ENCODE measurements at regions not wholly inside any gene's neighbourhood (a gene's known extent, or its start where the extent isn't known, plus 50 kb on each side); places are given as distances from the start of the nearest gene placed in this dataset.

DNA sequence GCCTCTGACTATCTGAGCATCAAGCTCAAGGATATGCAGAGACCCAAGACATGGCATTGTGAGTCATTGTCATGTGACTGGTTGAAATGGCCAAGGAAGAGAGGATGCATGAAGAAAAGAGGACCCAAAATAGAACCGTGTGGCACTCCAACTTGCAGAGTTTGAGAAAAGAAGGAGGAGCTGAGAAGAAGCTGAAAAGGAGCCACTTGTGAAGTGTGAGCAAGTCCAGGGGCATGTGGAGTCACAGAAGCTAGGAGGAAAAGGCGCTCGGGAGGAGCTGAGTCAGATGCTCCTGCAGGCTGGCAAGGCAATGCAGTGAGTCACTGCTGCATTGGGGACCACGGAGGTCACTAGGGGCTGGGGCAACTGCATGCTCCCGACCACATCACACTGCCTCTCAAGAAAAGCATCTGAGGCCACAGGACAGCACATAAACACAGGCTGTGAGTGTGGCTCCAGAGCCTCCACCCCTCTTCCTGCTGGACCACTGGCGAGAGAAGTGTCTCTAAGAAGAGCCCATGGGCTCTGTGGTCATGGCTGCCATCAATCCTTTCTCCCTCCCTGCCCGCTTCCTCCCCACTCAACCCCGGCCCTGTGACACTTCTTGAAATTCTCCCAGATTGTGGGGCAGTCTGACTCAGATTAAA is 197.6 kb downstream of the DRD1 start:
- DNase-seq (ENCODE audit: low read depth, low spot score): no peak

DNA sequence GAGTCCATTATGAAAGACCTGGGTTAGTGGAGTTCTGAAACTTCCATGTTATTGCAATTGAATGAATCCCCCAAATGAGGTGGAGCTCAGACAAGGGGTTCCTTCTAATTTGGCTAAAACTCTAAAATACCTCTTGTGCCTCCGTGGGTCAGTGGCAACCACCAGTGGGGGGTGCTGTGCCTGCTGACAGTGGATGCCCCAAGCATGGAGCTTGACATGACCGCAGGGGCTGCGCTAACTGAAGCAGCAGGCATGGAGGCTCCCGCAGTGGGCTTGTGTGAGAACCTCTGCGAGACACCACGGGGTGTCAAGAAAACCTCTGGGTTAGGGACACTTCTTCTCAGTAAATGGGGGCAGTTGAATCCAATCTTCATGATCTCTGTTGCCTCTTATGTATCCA is 200.5 kb downstream of the DRD1 start:
- no peak for DNase-seq (ENCODE audit: low read depth, low spot score)

GRCh38 chr5:175242207-175242606 is 201.8 kb downstream of the DRD1 start:
- no peak for DNase-seq (ENCODE audit: low read depth, low spot score)

GRCh38 chr5:175238326-175238725 is 205.7 kb downstream of the DRD1 start:
- DNase-seq (ENCODE audit: low read depth, low spot score): no peak

GRCh38 chr5:175236176-175236575 is 207.8 kb downstream of the DRD1 start:
- DNase-seq (ENCODE audit: low read depth, low spot score): no peak

DNA sequence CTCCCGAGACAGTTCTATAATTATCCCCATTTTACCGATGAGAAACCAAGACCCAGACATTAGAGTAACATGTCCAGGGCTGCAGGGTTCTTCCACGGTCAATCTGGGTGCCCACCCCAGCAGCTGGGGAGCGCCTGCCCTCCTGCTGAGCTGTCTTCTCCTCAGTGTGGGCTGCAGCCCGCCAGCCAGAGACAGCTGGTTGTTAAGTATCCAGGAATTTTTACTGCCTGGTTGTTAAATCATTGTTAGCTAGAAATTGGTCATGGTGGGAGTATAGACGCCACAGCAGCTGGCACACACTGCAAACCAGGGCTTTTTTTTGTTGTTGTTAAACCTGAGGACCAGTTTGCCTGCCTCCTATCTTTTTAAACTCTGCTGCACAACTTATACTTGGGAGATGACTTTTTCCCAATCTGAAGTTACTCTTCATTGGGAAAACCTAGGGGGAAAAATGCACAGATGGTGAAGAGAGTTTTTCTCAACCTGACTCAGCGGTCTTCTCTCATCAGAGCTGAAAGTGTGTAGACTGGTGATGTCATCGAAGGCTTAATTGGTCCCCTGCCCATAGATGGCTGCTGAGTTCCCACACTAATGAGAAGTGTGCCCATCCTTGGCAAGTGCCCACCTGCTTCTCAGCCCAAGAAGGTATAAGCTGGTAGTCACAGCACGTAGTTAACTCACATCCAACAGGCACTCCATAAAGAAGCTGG is 208.6 kb downstream of the DRD1 start:
- DNase-seq (ENCODE audit: low read depth, low spot score): no peak

DNA sequence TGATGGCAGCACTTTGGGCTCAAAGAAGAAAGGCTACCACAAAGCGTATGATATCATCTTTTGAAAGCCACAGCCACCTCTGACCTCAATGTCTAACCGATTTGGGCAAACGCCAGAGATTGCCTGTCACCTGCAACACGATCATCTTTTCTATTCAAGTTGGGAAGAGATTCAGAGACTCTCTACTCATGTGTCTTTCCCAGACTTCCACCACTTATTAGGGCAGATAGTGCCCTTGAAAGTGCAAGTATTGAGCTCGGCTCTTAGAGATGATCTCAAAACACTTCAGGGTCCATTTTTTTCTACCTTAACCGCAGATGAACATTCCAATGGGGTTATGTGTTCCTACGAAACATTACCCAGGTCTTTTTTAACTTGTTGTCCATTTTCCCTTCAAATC is 213.7 kb downstream of the DRD1 start:
- no peak for DNase-seq (ENCODE audit: low read depth, low spot score)

- no peak for DNase-seq (ENCODE audit: low read depth, low spot score)
These were observed 217.5 kb downstream of the DRD1 start for GRCh38 chr5:175226506-175226905.

DNA sequence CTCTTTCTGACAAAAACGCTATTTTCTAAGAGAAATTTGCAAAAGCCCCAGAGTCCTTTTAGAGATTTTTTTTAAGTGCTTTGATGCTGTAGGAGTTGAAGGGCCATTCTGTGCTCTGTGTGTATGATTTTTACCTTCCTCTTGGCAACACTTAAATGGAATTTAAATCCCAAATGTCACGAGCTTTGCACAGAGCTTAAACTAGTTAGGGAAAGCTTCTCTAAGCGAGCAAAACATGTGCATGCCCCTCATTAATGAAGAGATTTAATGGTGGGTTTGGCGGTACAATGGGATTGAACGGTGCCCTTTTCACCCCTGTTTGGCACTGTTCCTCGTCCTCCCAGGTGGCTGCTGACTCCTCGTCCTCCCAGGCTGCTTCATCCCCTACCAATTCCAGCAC is 220.7 kb downstream of the DRD1 start:
- DNase-seq (ENCODE audit: low read depth, low spot score): no peak

- DNase-seq (ENCODE audit: low read depth, low spot score): no peak
These were observed 221.4 kb downstream of the DRD1 start for GRCh38 chr5:175222621-175223020.

DNA sequence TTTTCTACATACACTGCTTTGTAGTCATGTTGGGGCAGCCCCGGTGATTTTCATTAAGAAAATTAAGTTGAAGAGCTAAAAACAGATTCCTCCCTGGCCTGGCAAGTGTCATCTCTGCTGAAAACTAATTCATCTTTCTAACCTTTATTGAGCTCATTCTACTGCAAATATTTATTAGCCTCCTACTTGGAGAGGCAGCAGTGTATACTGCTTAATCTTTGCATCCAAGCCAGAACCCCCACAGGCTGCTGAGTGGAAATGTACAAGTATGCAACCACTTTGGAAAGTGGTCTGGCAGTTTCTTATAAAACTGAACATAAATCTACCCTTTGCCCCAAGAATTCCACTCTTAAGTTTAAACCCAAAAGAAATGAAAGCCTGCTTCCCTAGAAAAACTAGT is 223.4 kb downstream of the DRD1 start:
- no peak for DNase-seq (ENCODE audit: low read depth, low spot score)

- no peak for DNase-seq (ENCODE audit: low read depth, low spot score)
These were observed 224.6 kb downstream of the DRD1 start for GRCh38 chr5:175219366-175219765.

DNA sequence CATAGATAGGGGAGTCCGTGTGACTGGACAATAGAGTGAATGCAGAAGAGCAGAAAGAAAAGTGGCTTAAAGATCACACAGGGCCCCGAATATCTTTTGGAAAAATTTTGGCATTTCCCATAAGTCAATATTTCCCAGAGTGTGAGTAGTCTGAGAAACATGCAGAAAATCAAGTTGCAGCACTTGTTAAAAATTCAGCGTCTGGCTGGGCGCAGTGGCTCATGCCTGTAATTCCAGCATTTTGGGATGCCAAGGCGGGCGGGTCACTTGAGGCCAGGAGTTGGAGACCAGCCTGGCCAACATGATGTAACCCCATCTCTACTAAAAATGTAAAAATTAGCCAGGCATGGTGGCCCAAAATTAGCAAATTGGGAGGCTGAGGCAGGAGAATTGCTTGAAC is 227.0 kb downstream of the DRD1 start:
- no peak for DNase-seq (ENCODE audit: low read depth, low spot score)

DNA sequence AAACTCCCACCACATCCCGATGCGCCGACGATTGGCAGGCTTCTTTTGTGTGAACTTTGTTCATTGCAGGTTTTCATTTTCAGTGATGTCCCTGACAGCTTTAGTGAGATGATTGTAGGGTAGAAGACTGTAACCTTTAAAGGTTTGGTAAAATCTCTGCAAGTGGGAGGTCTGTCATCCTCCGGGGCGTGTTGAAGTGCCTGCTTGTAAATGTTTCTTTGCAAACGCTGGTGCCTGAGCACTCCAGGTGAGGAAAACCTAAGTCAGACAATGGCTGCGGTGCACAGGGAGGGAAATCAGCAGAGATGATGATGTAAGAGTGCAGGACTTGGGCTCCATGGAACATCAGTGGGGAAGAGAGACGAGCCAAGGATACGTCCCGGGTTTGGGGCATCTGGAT is 228.1 kb downstream of the DRD1 start:
- no peak for DNase-seq (ENCODE audit: low read depth, low spot score)

DNA sequence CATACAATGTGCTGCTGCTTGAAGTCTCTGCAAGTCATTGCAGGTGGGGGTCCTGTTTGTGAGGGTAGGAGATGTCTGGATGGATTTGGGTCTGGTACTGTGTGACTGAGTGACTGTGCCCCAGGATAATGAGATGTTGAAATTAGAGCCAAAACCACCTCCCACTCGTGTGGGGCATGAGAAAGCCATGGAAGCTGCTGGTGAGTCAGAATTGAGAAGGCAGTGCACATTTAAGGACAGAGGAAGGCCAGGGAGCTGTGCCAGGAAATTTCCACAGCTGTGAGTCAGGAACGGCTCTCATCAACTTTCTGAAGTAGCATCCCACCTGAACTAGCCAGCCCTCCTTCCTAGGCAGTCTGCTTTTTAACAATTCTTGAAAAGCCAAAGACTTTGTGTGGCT is 229.8 kb downstream of the DRD1 start:
- no peak for DNase-seq (ENCODE audit: low read depth, low spot score)

GRCh38 chr5:175211956-175212756 is 231.8 kb downstream of the DRD1 start:
- DNase-seq (ENCODE audit: low read depth, low spot score): no peak

DNA sequence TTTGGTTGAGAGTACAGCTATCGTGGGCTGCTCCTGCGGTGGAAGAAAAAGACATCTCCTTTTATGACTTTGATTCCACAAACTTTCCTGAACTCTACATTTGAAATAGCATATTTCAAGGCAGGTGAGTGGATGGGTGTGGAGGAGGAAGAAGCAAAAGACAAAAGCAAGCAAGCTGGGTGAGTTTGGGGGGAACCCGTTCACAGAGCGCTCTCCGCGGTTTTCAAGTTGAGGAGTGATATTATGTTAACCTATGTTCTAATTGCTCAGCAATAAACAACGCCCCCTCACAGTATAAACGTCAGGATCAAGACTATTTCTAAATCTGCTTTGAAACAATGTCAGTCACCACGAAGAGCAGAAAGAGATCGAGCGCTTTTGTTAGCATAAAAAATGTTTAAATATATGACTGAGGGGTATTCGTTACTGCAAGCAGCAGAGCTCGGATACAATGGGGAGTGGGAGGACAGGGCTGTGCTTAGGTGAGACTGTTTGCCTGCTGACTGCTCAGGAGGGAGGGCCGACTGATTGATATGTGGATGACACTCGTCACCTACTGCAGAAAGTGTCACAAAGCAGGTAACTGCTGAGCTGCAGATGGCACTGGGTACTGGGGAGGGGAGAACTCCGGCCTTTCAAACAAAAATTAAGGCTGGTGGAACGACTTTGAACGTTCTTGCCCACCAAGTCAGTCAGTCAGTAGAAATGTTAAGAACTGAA is 236.5 kb downstream of the DRD1 start:
- DNase-seq (ENCODE audit: low read depth, low spot score): no peak

DNA sequence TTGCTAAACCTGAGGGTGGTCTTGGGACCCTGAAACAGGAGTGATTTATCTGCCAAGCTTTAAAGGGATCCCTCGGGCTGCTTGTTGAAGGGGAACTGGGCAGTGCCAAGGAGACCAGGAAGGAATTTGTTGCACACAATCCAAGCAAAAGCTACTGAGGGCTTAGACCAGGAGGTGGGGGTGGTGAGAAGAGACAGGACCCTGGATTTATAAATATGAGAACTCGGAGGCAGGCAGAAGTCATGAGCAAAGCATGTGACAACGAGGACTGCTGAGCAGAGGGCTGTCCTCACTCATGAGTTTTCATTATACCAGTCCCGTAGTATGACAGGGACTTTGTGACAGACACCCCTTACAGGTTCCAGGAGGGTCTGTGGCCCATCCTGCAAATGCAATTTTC is 237.3 kb downstream of the DRD1 start:
- no peak for DNase-seq (ENCODE audit: low read depth, low spot score)

DNA sequence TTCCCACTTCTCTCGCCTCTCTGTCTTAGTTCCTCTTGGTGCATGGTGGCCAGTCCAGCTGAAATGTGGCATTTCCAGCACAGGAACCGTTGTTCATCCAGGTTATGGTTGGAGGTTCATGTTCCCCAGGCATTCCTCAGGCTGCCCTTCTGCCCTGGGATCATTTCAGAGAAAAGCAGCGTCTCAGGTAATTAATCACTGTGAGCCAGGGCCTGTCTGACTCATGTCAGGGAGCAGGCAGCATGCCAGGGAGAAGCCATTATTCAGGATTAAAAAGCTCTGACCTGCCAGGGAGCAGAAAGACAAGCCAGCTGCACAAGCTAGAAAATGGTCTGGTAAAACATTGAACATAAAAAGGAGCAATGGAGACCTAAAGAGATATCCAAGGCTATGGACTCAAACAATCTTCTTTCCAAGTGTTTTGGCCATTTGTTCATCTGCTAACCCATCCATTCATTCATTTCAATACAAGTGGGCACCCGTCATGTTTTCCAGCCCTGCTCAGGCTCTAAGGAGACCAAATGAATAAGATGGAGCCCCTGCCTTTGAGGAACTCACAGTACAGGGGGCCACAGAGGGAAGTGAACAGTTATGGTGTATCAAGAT is 241.4 kb downstream of the DRD1 start:
- DNase-seq (ENCODE audit: low read depth, low spot score): no peak

DNA sequence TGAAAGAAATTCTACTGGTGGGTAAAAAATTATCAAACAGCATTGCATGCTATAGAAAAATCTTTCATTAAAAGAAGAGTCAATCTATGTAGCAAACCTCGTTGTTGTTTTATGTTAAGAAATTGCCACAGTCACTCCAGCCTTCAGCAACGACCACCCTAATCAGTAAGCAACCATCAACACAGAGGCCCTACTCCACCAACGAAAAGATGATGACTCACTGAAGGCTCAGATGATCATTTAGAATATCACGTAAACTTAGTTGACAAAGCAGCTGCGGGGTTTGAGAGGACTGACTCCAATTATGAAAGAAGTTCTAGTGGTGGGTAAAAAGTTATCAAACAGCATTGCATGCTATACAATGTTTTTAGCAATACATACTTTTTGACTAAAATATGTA is 242.6 kb downstream of the DRD1 start:
- no peak for DNase-seq (ENCODE audit: low read depth, low spot score)

GRCh38 chr5:175195698-175196656 is 248.0 kb downstream of the DRD1 start:
- no peak for DNase-seq (ENCODE audit: low read depth, low spot score)

Measured in activated CD4-positive, CD25-positive, alpha-beta regulatory T cell treated with anti-CD3 and anti-CD28 coated beads, Interleukin-2, amount 50 U/mL, for 16 hours (primary cell).